ENCODE measurements at regions not wholly inside any gene's neighbourhood (a gene's known extent, or its start where the extent isn't known, plus 50 kb on each side); places are given as distances from the start of the nearest gene placed in this dataset.

- TF ChIP-seq CTCF (IDR thresholded peaks at IDR 0.05; ENCODE audit: poor library complexity) (peak; percentile 9), EZH2 (IDR thresholded peaks at IDR 0.05; ENCODE audit: borderline replicate concordance) (no peak)
Observed at GRCh38 chr2:51649366-51649765, 617.4 kb upstream of the NRXN1 start.
